ENCODE measurements at regions not wholly inside any gene's neighbourhood (a gene's known extent, or its start where the extent isn't known, plus 50 kb on each side); places are given as distances from the start of the nearest gene placed in this dataset.
A peak's percentile ranks its signal among the peaks of the same experiment; 100 is the strongest.
"Not testable (repeated sequence)": the region's sequence is repeated elsewhere in the genome, so short reads cannot be mapped to it uniquely, and the experiment has no call there.

- Mint-ChIP-seq H3K27ac (peak overlapping the region in 1 of 3 experiments; percentile 68), H3K4me1 (peaks cover 11% of the 10 kb centered on the region), H3K4me3 (no peak overlapping the region), H3K36me3 (ENCODE audit: low read depth) (peaks cover 15% of the 10 kb centered on the region), H3K9me3 (peaks cover 4% of the 10 kb centered on the region), H3K27me3 (ENCODE audit: low read depth) (no peaks in the 10 kb centered on the region)
- no peak for TF ChIP-seq CTCF (IDR thresholded peaks at IDR 0.05; ENCODE audit: unreplicated experiment in 3 of 3)
Measured at GRCh38 chr11:34824425-34824824, 91.8 kb downstream of the APIP start.

GRCh38 chr11:34823639-34824038, 92.5 kb downstream of the APIP start:
- Mint-ChIP-seq H3K36me3 (ENCODE audit: low read depth) (peaks cover 20% of the 10 kb centered on the region), H3K9me3 (peaks cover 6% of the 10 kb centered on the region), H3K27ac (peak overlapping the region; percentile 17 to 67 (median 38)), H3K4me3 (no peak overlapping the region), H3K27me3 (ENCODE audit: low read depth) (no peaks in the 10 kb centered on the region), H3K4me1 (peaks cover 11% of the 10 kb centered on the region)
- no peak for TF ChIP-seq CTCF (IDR thresholded peaks at IDR 0.05; ENCODE audit: unreplicated experiment in 3 of 3)

DNA sequence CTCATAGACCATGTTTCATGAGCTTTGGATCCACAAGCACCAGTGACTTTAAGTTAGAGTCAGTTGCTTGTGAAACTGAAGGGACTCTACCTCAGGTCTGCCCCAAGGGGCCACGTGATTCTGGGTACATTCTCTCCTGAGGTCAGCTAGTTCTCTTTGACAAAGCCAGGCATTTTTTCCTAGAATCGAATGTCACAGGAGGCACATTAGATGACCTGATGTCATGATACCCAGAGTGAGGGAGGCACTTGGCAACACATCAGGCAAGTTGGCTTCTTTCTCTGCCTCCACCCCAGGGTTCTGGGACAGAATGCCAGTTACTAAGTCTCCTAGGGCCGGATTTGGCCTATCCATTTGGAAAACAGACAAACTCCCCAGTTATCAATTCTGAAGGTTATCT, 93.0 kb downstream of the APIP start:
- no peak for TF ChIP-seq CTCF (IDR thresholded peaks at IDR 0.05; ENCODE audit: unreplicated experiment in 3 of 3)
- H3K4me1 Mint-ChIP-seq = peaks cover 11% of the 10 kb centered on the region
- peaks cover 6% of the 10 kb centered on the region for H3K9me3 Mint-ChIP-seq
- peaks cover 25% of the 10 kb centered on the region for H3K36me3 Mint-ChIP-seq (ENCODE audit: low read depth)
- H3K27ac Mint-ChIP-seq = peak overlapping the region in 2 of 3 experiments; percentile 38 to 67
- no peaks in the 10 kb centered on the region for H3K27me3 Mint-ChIP-seq (ENCODE audit: low read depth)
- no peak overlapping the region for H3K4me3 Mint-ChIP-seq

GRCh38 chr11:34819740-34820482, 96.3 kb downstream of the APIP start:
- no peak for TF ChIP-seq CTCF (IDR thresholded peaks at IDR 0.05; ENCODE audit: unreplicated experiment in 3 of 3)
- Mint-ChIP-seq H3K27me3 (ENCODE audit: low read depth) (no peaks in the 10 kb centered on the region), H3K27ac (no peak overlapping the region), H3K9me3 (peaks cover 24% of the 10 kb centered on the region), H3K4me3 (no peak overlapping the region), H3K4me1 (peaks cover 11% of the 10 kb centered on the region), H3K36me3 (ENCODE audit: low read depth) (peaks cover 48% of the 10 kb centered on the region)

DNA sequence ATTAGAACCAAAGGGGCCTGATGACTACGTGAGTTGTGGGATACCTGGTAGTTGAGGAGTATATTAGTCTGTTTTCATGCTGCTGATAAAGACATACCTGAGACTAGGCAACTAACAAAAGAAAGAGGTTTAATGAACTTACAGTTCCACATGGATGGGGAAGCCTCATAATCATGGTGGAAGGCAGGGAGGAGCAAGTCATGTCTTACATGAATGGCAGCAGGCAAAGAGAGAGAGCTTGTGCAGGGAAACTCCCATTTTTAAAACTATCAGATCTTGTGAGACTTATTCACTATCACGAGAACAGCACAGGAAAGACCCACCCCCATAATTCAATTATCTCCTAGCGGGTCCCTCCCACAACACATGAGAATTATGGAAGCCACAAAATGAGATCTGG, 98.4 kb downstream of the APIP start:
- Mint-ChIP-seq H3K36me3 (ENCODE audit: low read depth) (peaks cover 61% of the 10 kb centered on the region), H3K9me3 (peaks cover 29% of the 10 kb centered on the region)
- H3K27me3 Mint-ChIP-seq (ENCODE audit: low read depth); H3K27ac Mint-ChIP-seq; H3K4me1 Mint-ChIP-seq; H3K4me3 Mint-ChIP-seq: not testable (repeated sequence)

GRCh38 chr11:34816698-34817213, 99.4 kb downstream of the APIP start:
- Mint-ChIP-seq H3K27ac (no peak overlapping the region), H3K4me3 (no peak overlapping the region), H3K9me3 (peaks cover 39% of the 10 kb centered on the region), H3K4me1 (peaks cover under 1% of the 10 kb centered on the region), H3K36me3 (ENCODE audit: low read depth) (peaks cover 72% of the 10 kb centered on the region), H3K27me3 (ENCODE audit: low read depth) (no peaks in the 10 kb centered on the region)
- TF ChIP-seq CTCF (IDR thresholded peaks at IDR 0.05; ENCODE audit: unreplicated experiment in 3 of 3) = no peak

Measured in nephron (organoid).